ENCODE measurements at regions not wholly inside any gene's neighbourhood (a gene's known extent, or its start where the extent isn't known, plus 50 kb on each side); places are given as distances from the start of the nearest gene placed in this dataset.

DNA sequence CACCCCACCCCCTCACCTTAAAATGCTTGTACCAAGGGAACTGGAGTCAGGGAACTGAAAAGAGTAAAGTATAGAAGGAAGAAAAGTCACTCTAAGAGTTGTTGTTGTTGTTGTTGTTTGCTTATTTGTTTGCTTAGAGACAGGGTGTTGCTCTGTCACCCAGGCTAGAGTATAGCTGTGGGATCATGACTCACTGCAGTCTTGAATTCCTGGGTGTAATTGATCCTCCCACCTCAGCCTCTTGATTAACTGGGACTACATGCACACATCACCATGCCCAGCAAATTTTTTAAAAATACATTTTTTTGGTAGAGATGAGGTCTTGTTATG lies 681.6 kb upstream of the GJE1 start:
- no peak overlapping the region for H3K4me3 ChIP-seq (ENCODE audit: low read depth, low read length)
- TF ChIP-seq MYC (IDR thresholded peaks at IDR 0.05; ENCODE audit: low read depth, low read length): no peak
- no peak for TF ChIP-seq POLR2A (IDR thresholded peaks at IDR 0.05; ENCODE audit: extremely low read depth, insufficient read length)
- DNase-seq (ENCODE audit: low read depth): no peak

- DNase-seq (ENCODE audit: low read depth): no peak
- H3K4me3 ChIP-seq (ENCODE audit: low read depth, low read length): no peak overlapping the region
- TF ChIP-seq MYC (IDR thresholded peaks at IDR 0.05; ENCODE audit: low read depth, low read length) (no peak), MAX (IDR thresholded peaks at IDR 0.05; ENCODE audit: low read depth, low read length) (no peak), POLR2A (IDR thresholded peaks at IDR 0.05; ENCODE audit: extremely low read depth, insufficient read length) (no peak)
- TF ChIP-seq, protein P1, sequence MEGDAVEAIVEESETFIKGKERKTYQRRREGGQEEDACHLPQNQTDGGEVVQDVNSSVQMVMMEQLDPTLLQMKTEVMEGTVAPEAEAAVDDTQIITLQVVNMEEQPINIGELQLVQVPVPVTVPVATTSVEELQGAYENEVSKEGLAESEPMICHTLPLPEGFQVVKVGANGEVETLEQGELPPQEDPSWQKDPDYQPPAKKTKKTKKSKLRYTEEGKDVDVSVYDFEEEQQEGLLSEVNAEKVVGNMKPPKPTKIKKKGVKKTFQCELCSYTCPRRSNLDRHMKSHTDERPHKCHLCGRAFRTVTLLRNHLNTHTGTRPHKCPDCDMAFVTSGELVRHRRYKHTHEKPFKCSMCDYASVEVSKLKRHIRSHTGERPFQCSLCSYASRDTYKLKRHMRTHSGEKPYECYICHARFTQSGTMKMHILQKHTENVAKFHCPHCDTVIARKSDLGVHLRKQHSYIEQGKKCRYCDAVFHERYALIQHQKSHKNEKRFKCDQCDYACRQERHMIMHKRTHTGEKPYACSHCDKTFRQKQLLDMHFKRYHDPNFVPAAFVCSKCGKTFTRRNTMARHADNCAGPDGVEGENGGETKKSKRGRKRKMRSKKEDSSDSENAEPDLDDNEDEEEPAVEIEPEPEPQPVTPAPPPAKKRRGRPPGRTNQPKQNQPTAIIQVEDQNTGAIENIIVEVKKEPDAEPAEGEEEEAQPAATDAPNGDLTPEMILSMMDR (IDR thresholded peaks at IDR 0.05; ENCODE audit: low read depth, low read length): no peak
These were observed 686.6 kb upstream of the GJE1 start for GRCh38 chr6:141445928-141446628.

DNA sequence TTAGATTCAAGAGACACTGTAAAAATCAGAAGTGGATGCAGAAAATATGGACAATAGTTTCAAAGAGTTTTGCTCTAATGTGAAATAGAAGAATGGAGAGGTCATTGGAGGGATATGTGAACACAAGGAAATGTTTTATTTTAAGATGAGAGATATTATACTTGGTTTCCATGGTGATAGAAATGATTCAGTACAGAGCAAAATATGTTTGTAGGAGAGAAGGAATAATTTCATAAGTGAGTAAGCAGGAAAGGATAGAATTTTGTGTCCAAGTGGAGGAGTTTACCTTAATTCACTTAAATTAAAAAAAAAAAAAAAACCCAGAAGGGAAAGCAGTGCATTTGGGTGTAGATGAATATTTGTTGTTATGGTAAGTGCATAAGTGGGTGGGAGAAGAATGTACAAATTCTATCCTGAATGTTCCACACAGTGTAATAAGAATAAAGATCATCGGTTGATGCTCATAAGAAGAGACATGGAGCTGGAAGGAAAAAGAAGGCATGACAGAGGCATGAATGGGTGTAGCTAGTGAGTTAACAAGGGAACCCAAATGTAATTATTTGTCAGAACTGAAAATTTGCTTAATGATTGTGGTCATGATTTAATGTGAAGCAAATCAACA lies 688.9 kb upstream of the GJE1 start:
- TF ChIP-seq MYC (IDR thresholded peaks at IDR 0.05; ENCODE audit: low read depth, low read length): no peak
- no peak for TF ChIP-seq POLR2A (IDR thresholded peaks at IDR 0.05; ENCODE audit: extremely low read depth, insufficient read length)
- TF ChIP-seq MAX (IDR thresholded peaks at IDR 0.05; ENCODE audit: low read depth, low read length): no peak
- DNase-seq (ENCODE audit: low read depth): no peak
- no peak overlapping the region for H3K4me3 ChIP-seq (ENCODE audit: low read depth, low read length)

DNA sequence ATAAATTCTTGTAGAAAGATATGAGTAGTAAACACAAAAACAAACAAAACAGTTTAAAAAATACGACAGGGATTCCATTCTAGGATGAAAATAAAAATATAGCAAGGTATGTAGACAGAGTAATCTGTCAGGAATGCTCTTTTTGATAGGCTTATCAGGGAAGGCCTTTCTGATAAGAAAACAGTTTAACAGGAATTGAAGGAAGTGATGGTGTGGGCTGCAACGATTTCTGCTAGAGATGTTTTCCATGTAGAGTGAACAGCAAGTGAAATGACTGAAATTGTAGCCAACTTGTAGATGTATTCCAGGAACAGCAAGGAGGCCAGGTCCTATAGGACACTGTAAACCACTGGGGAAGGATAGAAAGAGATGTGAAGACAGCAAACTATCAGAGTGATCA lies 689.7 kb upstream of the GJE1 start:
- no peak for DNase-seq (ENCODE audit: low read depth)
- TF ChIP-seq POLR2A (IDR thresholded peaks at IDR 0.05; ENCODE audit: extremely low read depth, insufficient read length) (no peak), MAX (IDR thresholded peaks at IDR 0.05; ENCODE audit: low read depth, low read length) (no peak), MYC (IDR thresholded peaks at IDR 0.05; ENCODE audit: low read depth, low read length) (no peak)
- TF ChIP-seq, protein P1 (IDR thresholded peaks at IDR 0.05; ENCODE audit: low read depth, low read length): no peak
- no peak overlapping the region for H3K4me3 ChIP-seq (ENCODE audit: low read depth, low read length)

- DNase-seq (ENCODE audit: low read depth): no peak
- TF ChIP-seq, protein P1 (IDR thresholded peaks at IDR 0.05; ENCODE audit: low read depth, low read length): no peak
- H3K4me3 ChIP-seq (ENCODE audit: low read depth, low read length): no peak overlapping the region
These were observed 693.2 kb upstream of the GJE1 start for GRCh38 chr6:141439513-141439912.

DNA sequence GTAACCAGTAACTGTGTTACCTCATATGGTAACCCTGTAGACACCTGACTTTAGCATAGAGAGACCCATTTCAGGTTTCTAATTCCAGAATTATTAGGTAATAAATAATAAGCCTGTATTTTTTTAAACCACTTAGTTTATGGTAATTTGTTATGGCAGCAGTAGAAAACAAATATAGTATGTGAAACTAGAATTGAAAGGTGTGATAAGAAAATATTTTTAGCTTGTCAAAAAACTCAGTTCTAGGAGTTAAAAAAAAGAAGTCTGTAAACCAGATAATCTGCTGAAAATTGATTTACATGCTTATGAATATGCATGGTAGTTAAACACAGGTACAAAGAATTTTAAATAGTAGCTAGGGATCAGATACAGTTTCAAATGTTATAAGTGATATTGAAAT lies 695.0 kb upstream of the GJE1 start:
- H3K4me3 ChIP-seq (ENCODE audit: low read depth, low read length): no peak overlapping the region
- DNase-seq (ENCODE audit: low read depth): no peak
- TF ChIP-seq MYC (IDR thresholded peaks at IDR 0.05; ENCODE audit: low read depth, low read length) (no peak), MAX (IDR thresholded peaks at IDR 0.05; ENCODE audit: low read depth, low read length) (no peak), POLR2A (IDR thresholded peaks at IDR 0.05; ENCODE audit: extremely low read depth, insufficient read length) (no peak)
- TF ChIP-seq, protein P1 (IDR thresholded peaks at IDR 0.05; ENCODE audit: low read depth, low read length): no peak

GRCh38 chr6:141437011-141437410 lies 695.7 kb upstream of the GJE1 start:
- DNase-seq (ENCODE audit: low read depth): no peak
- TF ChIP-seq POLR2A (IDR thresholded peaks at IDR 0.05; ENCODE audit: extremely low read depth, insufficient read length): no peak
- TF ChIP-seq, protein P1 (IDR thresholded peaks at IDR 0.05; ENCODE audit: low read depth, low read length): no peak
- TF ChIP-seq MYC (IDR thresholded peaks at IDR 0.05; ENCODE audit: low read depth, low read length): no peak
- TF ChIP-seq MAX (IDR thresholded peaks at IDR 0.05; ENCODE audit: low read depth, low read length): no peak
- no peak overlapping the region for H3K4me3 ChIP-seq (ENCODE audit: low read depth, low read length)
